GM21528 (cell line): ENCODE measurements at regions not wholly inside any gene's neighbourhood (a gene's known extent, or its start where the extent isn't known, plus 50 kb on each side); places are given as distances from the start of the nearest gene placed in this dataset.
"Not testable (repeated sequence)": the region's sequence is repeated elsewhere in the genome, so short reads cannot be mapped to it uniquely, and the experiment has no call there.

Experiments
- ATAC-seq: cut with Tn5 transposase; IDR thresholded peaks from one replicate; pipeline ENCODE4 v1.9.1; 2021; ENCODE audit warnings: mild to moderate bottlenecking, moderate library complexity; ENCODE audit not compliant: unreplicated experiment, low FRiP score

DNA sequence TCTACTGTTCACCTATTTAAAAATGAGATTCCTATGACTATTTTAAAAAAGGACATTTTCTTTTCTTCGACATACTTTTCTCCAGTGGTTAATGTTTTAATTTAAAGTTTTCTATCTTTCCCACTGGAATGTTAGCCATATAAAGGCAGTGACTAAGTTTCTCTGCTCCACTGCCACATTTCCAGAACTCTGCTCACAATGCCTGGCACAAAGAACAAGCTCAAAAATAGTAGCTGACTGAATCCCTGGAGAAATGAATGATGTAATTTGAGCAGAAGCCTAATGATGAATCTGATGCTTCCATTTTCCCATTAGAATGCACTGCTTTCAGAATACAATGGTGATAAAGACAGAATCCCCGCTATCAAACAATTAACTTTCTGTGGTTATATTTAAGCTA, 817.8 kb downstream of the MTRR start:
- ATAC-seq: no peak

DNA sequence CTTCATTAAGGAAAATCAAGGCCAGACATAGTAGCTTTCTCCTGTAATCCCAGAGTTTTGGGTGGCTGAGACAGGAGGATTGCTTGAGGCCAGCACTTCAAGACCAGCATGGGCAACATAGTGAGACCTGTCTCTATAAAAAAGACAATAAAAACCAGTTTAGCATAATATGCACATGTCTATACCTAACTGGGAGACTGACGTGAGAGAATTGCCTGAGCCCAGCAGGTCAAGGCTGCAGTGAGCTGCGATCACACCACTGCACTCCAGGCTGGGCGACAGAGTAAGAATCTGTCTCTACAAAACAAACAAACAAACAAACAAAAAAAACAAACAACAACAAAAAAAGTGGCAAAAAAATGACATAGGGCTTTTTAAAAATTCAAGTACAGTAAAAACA, 820.8 kb downstream of the MTRR start:
- ATAC-seq: no peak

DNA sequence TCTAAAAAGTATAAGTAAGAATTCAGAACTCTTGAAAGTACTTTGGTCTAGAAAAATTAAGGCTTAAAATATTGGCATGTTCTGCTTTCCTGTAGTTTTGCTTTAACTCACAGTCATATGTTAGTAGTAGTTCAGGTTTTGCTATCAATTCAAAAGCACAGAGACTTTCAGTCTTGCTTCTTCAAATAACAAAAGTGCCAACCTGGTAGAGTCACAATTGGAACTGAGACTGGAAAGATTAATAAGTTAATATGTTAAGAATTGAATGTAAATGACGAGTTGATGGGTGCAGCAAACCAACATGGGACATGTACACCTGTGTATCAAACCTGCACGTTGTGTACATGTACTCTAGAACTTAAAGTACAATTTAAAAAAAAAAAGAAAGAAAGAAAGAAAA, 822.3 kb downstream of the MTRR start:
- ATAC-seq: no peak

DNA sequence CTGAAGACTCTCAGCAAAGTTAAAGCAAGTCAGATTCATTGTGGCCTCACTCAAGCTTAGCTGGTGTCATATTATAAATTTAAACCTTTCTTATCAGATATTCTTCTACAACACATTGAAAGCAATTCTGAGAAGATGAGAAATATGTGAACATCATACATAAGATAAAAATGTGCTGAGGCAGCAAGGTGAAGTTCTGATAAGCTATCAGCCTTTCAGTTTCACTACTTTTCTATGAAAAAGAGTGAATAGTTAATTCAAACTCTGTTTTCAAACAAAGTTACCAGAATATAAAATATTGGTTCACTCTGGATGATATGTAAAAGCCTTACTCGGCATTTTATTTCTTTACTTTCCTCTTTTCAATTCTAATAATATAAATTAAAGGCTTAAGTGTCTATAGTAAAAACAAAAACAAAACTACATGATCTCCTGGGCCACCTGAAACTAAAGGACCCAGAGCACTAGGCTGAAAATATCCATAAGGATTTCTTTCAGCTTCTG, 824.4 kb downstream of the MTRR start:
- ATAC-seq: no peak

DNA sequence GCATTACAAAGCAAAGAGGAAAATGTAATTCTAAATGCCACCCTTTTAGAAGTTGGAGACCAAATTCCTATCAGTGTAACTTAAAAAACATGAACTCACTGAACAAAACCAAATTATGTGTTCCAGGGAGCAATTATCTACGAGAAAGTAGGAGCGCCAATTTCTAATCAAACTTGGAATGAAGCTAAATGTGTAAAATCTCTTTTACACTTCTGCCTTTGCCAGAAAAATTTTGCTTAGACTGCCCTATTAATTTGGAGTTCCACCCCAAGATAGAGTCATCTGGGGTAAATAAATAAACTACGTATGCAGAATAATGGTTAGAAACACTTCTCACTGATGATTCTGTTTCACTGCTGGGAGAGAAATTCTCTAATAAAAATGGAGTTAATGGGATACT, 825.6 kb downstream of the MTRR start:
- no peak for ATAC-seq

DNA sequence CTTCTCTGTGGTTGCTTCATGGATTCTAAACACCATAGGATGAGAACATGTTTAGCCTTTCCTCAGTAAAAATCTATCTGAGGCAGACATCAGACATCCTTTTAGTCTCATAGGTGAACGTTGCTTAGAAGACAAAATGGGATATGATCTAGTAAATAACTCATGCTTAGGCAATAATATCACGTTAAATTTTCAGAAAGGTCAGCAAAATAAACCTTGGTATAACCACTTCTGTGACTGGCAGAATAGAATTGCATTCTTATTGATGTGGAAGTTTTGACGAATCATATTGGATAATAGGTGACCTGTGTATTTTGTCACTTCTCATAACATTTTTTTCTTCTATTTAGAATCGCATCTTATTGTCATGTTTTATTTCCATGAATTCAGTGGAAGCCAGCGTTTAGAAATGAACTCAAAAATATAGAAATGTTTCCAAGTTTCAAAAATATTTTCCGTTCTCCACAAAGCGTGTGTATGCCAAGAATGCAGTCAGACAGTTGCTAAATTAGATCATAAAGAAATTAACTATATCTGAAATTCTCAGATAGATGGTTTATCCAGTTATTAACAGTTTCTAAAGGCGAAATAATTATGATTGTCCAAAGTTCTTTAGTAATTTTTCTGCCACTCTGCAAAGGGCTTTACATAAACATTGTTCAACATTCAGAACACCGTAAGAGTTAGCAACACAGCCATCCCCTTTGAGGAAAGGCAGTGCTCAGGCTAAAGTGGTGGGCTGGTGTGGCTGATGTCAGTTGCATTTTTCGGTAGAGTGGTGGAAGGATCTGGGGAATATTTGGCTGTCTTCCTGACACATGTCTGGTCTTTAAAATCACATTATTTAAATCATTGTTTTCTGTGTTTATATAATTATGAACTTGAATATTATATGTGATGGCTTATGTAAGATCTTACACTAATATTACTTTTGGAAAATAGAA, 827.2 kb downstream of the MTRR start:
- no peak for ATAC-seq

DNA sequence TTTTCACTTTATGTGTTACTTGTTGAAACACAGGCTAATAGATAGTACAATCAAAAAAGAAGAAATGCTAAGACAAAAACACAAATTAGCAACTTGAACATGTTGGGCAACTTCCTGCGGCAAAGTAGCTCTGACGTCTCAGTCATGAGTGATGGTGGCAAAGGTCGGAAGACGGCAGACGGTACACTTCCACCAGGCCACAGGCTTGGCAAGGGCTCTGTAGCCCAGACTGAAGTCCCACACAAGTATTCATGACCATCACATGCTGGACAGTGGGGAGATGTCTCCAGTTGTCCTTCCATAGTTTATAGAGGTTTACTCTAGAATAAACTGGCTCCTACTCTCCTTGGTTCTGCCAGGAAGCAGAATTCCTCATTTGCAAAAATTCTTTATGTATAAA, 831.3 kb downstream of the MTRR start:
- no peak for ATAC-seq

DNA sequence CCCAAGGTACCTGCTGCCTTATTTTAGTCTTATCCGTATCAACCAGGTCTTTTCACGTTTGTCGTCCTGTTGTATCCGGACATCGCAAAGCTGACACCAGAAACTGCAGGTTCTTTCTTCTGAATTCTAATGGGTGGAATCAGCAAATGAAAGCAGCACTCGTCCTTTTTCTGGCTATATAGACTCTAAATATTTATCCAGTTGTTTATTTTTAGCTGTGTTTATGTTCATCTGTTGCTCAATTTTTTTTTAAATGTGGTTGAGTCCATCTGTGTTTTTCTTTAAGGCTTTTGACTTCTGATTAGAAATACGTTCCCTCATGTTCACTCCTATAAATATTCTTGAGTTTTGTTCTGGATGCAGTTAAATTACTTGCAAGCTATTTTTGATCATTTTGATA, 831.7 kb downstream of the MTRR start:
- ATAC-seq: no peak

DNA sequence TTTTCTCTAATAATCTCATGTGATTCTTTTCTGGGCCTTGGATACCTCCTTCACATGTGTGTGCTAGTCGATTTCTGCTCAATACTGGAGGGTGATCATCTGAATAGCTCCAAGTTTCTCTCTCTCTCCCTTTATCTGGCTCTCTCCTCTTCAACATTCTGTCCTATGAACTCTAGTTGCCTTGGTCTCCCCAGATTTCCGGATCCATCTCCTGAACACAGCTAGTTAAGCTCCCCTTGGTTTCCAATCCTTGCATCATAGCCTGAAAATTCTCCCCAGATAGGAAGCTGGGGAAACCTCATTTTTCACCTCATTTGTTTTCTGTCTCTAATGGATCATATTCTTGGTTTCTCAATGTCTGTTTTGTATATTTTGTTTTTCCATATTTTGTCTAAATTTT, 832.3 kb downstream of the MTRR start:
- ATAC-seq: no peak

DNA sequence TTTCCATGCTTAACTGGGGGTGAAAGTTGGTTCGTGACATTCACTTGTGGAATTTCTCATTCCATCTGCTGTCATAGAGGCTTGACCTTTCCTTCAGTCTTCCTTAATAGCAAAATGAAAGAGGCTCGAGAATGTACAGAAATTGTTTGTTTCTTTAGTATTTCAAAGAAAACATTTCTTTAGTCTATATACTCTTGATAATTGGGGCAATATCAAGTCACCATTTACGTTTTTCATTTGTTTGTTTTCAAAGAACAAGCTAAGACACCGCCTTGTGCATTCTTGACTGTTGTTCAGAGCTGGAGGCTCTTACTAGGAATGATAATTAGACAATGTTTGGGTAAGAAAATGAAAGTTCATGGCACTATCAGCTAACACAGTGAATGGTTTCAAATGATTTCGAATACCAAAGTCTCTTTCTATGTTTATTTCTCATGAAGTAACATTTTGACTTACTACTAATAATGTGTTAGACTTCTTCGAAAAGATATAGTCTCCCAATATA, 835.4 kb downstream of the SEMA5A start:
- ATAC-seq: no peak

DNA sequence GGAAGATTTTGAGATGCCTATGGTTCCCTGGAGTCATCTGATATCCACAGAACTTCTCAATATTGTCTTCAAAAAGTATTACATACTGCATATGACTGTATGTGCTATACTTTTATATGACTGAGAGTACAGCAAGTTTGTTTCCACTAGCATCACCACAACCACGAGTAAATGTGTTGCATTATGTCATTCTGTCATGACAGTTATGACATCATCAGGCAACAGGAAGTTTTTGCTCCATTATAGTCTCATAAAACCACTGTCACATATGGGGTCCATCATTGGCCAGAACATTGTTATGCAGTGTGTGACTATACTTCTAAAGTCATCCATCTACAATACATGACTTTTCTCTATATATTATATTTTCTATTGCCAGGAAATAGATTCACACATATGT, 831.7 kb downstream of the SEMA5A start:
- no peak for ATAC-seq

DNA sequence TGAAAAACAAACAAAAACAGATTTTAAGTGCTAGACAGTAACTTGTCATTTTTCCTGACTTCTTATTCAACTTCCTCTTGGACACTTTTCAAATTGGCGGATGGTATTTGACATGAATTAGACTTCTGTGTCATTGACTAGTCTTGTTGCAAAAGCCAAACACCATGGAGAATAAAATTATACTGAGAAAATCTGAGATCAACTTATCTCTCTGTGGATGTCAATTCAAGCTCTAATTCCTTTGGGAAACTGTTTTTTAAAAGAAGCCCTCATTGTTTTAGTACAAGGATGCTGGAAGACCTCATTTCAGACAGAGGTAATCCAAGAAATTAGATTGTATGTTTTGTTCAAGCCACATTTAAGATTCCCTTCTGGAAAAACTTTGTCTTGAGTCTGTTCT, 831.0 kb downstream of the SEMA5A start:
- no peak for ATAC-seq

DNA sequence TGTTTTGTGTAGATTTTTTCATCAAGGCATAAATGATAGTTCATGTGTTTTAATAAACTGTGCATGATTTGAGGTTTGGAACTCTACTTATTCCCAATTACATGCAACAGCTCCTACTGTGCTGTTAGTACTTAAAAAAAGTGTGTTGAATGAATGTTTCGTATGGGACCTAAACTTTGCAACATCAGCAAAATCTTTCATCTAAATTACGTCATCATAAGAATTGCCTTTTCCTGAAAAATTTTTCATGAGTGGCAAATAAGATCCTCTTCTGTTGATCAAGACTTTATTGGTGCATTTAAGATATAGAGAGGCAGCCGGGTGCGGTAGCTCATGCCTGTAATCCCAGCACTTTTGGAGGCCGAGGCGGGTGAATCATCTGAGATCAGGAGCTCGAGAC, 826.1 kb downstream of the SEMA5A start:
- ATAC-seq: no peak

DNA sequence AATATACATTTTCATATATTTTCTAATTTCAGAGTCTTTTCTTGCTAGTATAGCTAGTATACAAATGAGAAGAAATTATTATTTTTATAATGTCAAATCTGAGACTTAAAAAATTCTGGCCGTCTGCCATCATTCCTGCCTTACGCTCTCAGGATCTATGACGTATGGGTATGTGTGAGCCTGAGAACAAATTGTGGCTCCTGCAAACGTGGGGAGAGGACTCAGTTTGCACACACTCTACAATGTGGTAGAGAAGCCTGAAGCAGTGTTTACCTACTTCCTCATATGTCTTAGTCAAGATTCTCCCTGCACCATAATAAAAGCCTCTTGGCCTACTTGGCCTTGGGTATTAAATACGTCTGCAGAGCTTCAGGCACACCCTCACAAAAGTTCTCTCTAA, 825.4 kb downstream of the SEMA5A start:
- ATAC-seq: no peak

DNA sequence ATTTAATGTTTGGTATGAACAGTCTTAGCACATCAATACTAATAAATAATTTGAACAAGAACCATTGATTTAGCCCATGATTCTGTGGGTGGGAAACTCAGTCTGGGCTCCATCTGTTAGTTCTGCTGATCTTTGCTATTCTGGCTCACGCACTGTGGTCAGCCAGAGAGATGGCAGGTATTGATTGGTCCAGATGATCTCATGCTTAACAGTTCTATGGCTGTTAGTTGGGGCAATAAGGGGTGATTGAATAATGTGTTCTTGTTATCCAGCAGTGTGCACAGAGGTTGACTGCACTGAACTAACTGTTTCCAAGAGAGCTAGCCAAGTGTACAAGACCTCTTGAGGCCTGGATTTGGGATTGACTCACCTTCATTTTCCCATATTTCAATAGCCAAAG, 824.3 kb downstream of the SEMA5A start:
- no peak for ATAC-seq

DNA sequence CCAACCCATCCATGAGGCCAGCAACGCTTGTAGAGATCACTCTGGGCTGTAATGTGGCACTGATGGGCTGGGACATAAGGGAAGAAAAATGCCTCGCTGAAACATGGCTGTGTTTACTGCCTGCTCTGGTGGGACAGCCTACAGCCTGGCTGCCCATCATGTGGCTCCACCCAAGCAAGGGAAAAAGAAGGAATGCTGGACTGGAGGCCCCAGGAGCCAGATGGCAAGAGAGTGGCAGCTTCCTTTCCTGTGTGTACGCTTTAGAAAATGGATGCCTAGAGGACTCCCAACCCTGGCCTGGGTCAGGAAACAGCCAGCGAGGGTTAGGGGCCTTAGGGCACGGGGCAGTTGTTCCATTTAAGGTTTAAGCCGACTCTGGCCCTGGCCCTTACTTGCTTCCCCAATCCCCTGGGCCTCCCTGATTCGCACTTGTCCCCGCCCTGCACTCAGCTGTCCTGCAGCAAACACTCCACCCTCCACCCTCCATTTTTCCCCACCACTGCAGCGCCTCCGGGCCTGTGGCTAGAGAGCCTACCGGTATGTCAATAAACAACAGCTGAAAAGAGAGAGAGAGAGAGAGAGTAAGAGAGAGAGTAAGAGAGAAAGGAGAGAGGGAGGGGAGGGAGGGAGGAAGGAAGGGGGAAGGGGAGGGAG, 819.4 kb downstream of the SEMA5A start:
- ATAC-seq: no peak

DNA sequence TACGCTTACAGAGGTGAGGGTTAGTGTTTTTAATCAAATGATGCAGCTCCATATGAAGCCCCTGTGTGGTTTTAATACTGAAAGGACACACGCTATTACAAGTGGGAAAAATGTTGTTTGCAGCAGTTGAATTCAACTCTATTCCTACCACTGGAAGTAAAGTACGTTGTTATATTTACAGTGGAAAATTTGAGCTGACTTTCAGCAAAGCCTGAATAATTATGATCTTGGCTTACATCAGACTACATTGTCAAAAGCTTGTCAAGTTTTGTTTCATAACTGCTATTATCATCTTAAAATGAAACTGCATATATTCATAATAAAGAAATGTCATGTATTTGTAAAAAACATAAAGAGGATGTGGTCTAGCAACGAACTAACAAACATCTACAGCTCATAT, 818.5 kb downstream of the SEMA5A start:
- ATAC-seq: no peak

DNA sequence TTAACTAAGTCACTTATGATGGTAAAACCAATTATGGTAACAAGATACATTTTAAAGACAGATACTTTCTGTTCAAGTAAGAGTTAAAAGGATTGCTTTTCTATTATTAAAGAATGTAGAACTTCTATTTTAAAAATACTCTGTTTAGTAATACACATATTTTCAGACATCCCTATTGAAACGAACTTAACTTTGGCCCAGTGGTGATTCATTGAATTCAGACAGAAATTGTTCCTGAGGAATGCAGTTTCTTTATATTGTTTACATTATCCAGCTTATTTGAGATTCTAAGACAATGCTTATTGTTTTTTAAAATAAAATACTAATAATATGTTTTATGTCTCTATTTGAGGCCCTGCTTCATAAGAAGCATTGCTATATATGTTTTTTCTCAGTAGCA, 816.4 kb downstream of the SEMA5A start:
- ATAC-seq: no peak

DNA sequence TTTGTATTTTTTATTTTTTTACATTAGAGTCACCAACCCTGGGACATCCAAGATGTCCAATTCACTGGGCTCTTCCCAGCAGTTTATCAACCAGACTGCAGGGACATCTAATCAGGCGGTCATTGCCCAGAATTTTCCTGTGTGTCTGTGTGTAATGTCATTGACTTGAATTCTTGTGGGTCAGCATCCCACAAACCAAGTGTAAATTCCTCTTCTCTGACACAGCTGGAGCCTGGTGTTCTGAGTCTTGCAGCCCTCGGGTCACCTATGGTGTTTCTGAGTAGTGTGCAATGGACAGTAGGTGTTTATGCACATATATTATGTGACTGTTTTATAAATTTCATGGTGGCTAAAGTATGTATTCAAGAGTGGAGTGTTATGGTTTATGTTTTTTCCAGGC, 815.7 kb downstream of the SEMA5A start:
- no peak for ATAC-seq

DNA sequence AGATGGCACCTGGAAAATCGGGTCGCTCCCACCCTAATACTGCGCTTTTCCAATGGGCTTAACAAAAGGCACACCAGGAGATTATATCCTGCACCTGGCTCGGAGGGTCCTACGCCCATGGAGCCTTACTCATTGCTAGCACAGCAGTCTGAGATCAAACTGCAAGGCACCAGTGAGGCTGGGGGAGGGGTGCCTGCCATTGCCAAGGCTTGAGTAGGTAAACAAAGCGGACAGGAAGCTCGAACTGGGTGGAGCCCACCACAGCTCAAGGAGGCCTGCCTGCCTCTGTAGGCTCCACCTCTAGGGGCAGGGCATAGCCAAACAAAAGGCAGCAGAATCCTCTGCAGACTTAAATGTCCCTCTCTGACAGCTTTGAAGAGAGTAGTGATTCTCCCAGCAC, 814.8 kb downstream of the SEMA5A start:
- not testable (repeated sequence) for ATAC-seq

DNA sequence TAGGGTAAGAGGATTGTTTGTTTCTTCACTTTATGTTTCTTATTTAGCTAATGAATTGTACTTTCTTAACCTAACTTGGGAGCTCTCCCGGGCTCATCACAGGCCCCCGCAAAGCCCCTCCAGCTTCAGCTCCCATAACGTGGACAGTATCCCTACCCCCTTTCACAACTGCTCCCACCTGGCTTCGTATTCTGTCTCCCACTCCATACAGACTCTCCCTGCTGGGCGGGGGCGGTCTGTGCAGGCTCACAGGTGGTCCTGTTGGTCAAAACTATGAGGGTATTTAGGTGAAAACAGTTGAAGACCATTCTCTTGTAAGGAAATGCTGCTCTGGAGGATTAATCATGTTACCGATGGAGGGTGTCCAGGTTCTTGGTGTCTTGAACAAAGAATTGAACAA, 805.3 kb downstream of the SEMA5A start:
- no peak for ATAC-seq

DNA sequence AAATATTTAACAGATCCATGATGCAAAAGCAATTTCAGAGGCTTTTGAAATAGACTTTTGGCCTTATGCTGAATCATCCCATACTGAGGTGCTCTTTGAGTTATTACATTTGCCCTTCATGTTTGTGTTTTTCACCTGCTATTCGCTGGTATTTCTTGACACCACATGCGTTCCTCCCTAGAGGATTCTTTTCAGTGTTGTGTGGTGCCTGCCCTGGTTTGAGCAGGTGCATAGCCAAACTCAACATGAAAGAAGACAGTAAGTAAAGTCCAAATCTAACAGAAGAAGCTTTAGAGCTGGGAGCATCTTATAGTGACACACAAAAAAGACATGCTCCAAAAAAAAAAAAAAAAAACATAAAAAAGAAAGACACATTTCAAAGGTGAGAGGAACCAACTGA, 796.3 kb downstream of the SEMA5A start:
- ATAC-seq: no peak
